ENCODE measurements at regions not wholly inside any gene's neighbourhood (a gene's known extent, or its start where the extent isn't known, plus 50 kb on each side); places are given as distances from the start of the nearest gene placed in this dataset.
A peak's percentile ranks its signal among the peaks of the same experiment; 100 is the strongest.

- TF ChIP-seq CTCF (IDR thresholded peaks at IDR 0.05): no peak
- DNase-seq (ENCODE audit: low spot score in 2 of 2): peak in 1 of 2 donors; percentile 45
- Histone ChIP-seq H3K9me3 (no peaks in the 10 kb centered on the region), H3K4me1 (no peaks in the 10 kb centered on the region), H3K4me3 (no peak overlapping the region), H3K27me3 (no peaks in the 10 kb centered on the region), H3K36me3 (no peaks in the 10 kb centered on the region), H3K27ac (no peak overlapping the region)
- intact Hi-C loops (cut with DNase I): no loop called here
Observed at GRCh38 chr20:24771542-24772061, 177.5 kb upstream of the CST7 start.

- no peak for TF ChIP-seq CTCF (IDR thresholded peaks at IDR 0.05)
- Histone ChIP-seq H3K36me3 (no peaks in the 10 kb centered on the region), H3K4me1 (no peaks in the 10 kb centered on the region), H3K4me3 (no peak overlapping the region), H3K27ac (no peak overlapping the region), H3K27me3 (no peaks in the 10 kb centered on the region), H3K9me3 (no peaks in the 10 kb centered on the region)
- intact Hi-C loops (cut with DNase I): no loop called here
- DNase-seq (ENCODE audit: low spot score in 2 of 2): no peak
Observed at GRCh38 chr20:24772667-24773066, 176.4 kb upstream of the CST7 start.

- no peak for DNase-seq (ENCODE audit: low spot score in 2 of 2)
- H3K4me3 ChIP-seq: no peak overlapping the region
- intact Hi-C loops (cut with DNase I): no loop called here
- no peaks in the 10 kb centered on the region for H3K4me1 ChIP-seq
- no peak overlapping the region for H3K27ac ChIP-seq
- no peaks in the 10 kb centered on the region for H3K36me3 ChIP-seq
- H3K27me3 ChIP-seq: no peaks in the 10 kb centered on the region
- TF ChIP-seq CTCF (IDR thresholded peaks at IDR 0.05): no peak
- H3K9me3 ChIP-seq: no peaks in the 10 kb centered on the region
Observed at GRCh38 chr20:24773168-24773567, 175.9 kb upstream of the CST7 start.

GRCh38 chr20:24773751-24774201 is 175.3 kb upstream of the CST7 start:
- Histone ChIP-seq H3K27me3 (no peaks in the 10 kb centered on the region), H3K9me3 (no peaks in the 10 kb centered on the region), H3K36me3 (no peaks in the 10 kb centered on the region), H3K4me3 (no peak overlapping the region), H3K27ac (no peak overlapping the region), H3K4me1 (no peaks in the 10 kb centered on the region)
- intact Hi-C loops (cut with DNase I): no loop called here
- DNase-seq (ENCODE audit: low spot score in 2 of 2): peak in 1 of 2 donors; percentile 40
- no peak for TF ChIP-seq CTCF (IDR thresholded peaks at IDR 0.05)

- H3K27ac ChIP-seq: no peak overlapping the region
- H3K9me3 ChIP-seq: no peaks in the 10 kb centered on the region
- no peak for DNase-seq (ENCODE audit: low spot score in 2 of 2)
- no peaks in the 10 kb centered on the region for H3K27me3 ChIP-seq
- H3K4me1 ChIP-seq: no peaks in the 10 kb centered on the region
- no peaks in the 10 kb centered on the region for H3K36me3 ChIP-seq
- TF ChIP-seq CTCF (IDR thresholded peaks at IDR 0.05): no peak
- intact Hi-C loops (cut with DNase I): no loop called here
- H3K4me3 ChIP-seq: no peak overlapping the region
Observed at GRCh38 chr20:24775966-24776365, 173.1 kb upstream of the CST7 start.

GRCh38 chr20:24776755-24777271 is 172.3 kb upstream of the CST7 start:
- DNase-seq (ENCODE audit: low spot score in 2 of 2): peak in 1 of 2 donors; percentile 53
- Histone ChIP-seq H3K4me3 (no peak overlapping the region), H3K36me3 (no peaks in the 10 kb centered on the region), H3K4me1 (no peaks in the 10 kb centered on the region), H3K27me3 (no peaks in the 10 kb centered on the region), H3K9me3 (no peaks in the 10 kb centered on the region), H3K27ac (no peak overlapping the region)
- intact Hi-C loops (cut with DNase I): no loop called here
- no peak for TF ChIP-seq CTCF (IDR thresholded peaks at IDR 0.05)
